ENCODE measurements at regions not wholly inside any gene's neighbourhood (a gene's known extent, or its start where the extent isn't known, plus 50 kb on each side); places are given as distances from the start of the nearest gene placed in this dataset.

DNA sequence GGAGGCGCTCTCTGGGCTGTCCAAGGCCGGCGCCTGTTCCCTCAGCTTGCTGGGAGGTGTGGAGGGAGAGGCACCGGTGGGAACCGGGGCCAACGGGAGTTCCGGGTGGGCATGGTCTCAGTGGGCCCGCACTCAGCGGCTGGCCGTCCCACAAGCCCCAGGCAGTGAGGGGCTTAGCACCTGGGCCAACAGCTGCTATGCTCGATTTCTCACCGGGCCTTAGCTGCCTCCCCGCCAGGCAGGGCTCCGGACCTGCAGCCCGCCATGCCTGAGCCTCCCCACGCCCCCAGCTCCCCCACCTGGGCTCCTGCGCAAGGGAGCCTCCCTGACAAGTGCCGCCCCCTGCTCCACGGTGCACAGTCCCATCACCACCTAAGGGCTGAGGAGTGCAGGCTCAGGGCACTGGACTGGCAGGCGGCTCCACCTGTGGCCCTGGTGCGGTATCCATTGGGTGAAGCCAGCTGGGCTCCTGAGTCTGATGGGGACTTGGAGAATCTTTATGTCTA lies 276.5 kb downstream of the SH2D4B start:
- H3K79me2 ChIP-seq (ENCODE audit: control insufficient read depth, insufficient read depth, low read length), result no peaks in the 10 kb centered on the region
- no peaks in the 10 kb centered on the region for H3K27me3 ChIP-seq (replicated peaks in 1 of 2; ENCODE audit: control insufficient read depth in 2 of 2, insufficient read depth in 2 of 2, low read length in 1 of 2)
- ChIA-PET SMC1A (ENCODE audit: uncharacterized antibody, unreplicated experiment) (no interaction called here), POLR2A (no interaction called here), CTCF (no interaction called here), RAD21 (ENCODE audit: unreplicated experiment) (no interaction called here)
- no peaks in the 10 kb centered on the region for H4K20me1 ChIP-seq (ENCODE audit: control insufficient read depth, insufficient read depth)
- no peaks in the 10 kb centered on the region for H3K4me1 ChIP-seq (ENCODE audit: control insufficient read depth, insufficient read depth, low read length)
- no peak overlapping the region for H3K4me3 ChIP-seq
- no peak overlapping the region for H2AFZ ChIP-seq (ENCODE audit: control insufficient read depth, low read depth, low read length)
- ATAC-seq, result no peak
- no peaks in the 10 kb centered on the region for H3K9me3 ChIP-seq (replicated peaks; ENCODE audit: control insufficient read depth, insufficient read depth, low read length)
- no peak for FAIRE-seq
- intact Hi-C loops (cut with micrococcal nuclease; ENCODE audit: unreplicated experiment) (no loop called here), in situ Hi-C loops (cut with MboI) (no loop called here)
- no peak for DNase-seq (ENCODE audit: low read depth, low spot score)
- WGBS (ENCODE audit: insufficient coverage, insufficient replicate concordance, low lambda C conversion rate, missing lambda C conversion rate), result 75% methylated on average over 10 of the region's 21 CpGs
- no peaks in the 10 kb centered on the region for H3K36me3 ChIP-seq (ENCODE audit: control insufficient read depth in 2 of 2, insufficient read depth in 2 of 2, low read length in 1 of 2)
- TF ChIP-seq MYC (IDR thresholded peaks at IDR 0.05; ENCODE audit: insufficient read depth, insufficient read length, insufficient replicate concordance, low read length, severe bottlenecking), result no peak
- no peak for TF ChIP-seq EED (IDR thresholded peaks at IDR 0.05; ENCODE audit: low read depth)
- TF ChIP-seq GATAD2B (conservative IDR thresholded peaks at IDR 0.05; ENCODE audit: low read depth), result no peak
- no peak for TF ChIP-seq CREM (IDR thresholded peaks at IDR 0.05; ENCODE audit: low read depth)
- no peak for TF ChIP-seq FOS (IDR thresholded peaks at IDR 0.05; ENCODE audit: borderline replicate concordance, extremely low read depth, insufficient read length)
- TF ChIP-seq YBX1 (IDR thresholded peaks at IDR 0.05), result no peak
- no peak for TF ChIP-seq SP1 (IDR thresholded peaks at IDR 0.05; ENCODE audit: low read depth, low read length)
- TF ChIP-seq TCF3 (IDR thresholded peaks at IDR 0.05; ENCODE audit: borderline replicate concordance, insufficient read depth, low read depth, low read length), result no peak
- TF ChIP-seq RBBP5 (conservative IDR thresholded peaks at IDR 0.05), result no peak
- no peak for TF ChIP-seq NFIC (IDR thresholded peaks at IDR 0.05; ENCODE audit: low read depth, low read length)
- TF ChIP-seq JUNB (IDR thresholded peaks at IDR 0.05), result no peak
- no peak for TF ChIP-seq CEBPB (IDR thresholded peaks at IDR 0.05; ENCODE audit: borderline replicate concordance in 1 of 2, low read depth in 2 of 2, low read length in 2 of 2)
- TF ChIP-seq PBX3 (IDR thresholded peaks at IDR 0.05; ENCODE audit: insufficient replicate concordance, low read depth, low read length), result no peak
- TF ChIP-seq ZNF274 (IDR thresholded peaks at IDR 0.05; ENCODE audit: insufficient read depth, insufficient read length), result no peak
- H3K4me2 ChIP-seq (ENCODE audit: control insufficient read depth, insufficient read depth), result no peak overlapping the region
- BruUV-seq (replicated peaks), result no TSS peak
- H3K9ac ChIP-seq (ENCODE audit: control insufficient read depth, insufficient read depth, low read length), result no peak overlapping the region
- H3K27ac ChIP-seq (ENCODE audit: control insufficient read depth, insufficient read depth), result no peak overlapping the region
